ENCODE measurements at regions not wholly inside any gene's neighbourhood (a gene's known extent, or its start where the extent isn't known, plus 50 kb on each side); places are given as distances from the start of the nearest gene placed in this dataset.
"Not testable (repeated sequence)": the region's sequence is repeated elsewhere in the genome, so short reads cannot be mapped to it uniquely, and the experiment has no call there.

- DNase-seq, result no peak
Measured at GRCh38 chr5:56656846-56657726, 158.3 kb upstream of the MAP3K1 start.

GRCh38 chr5:56651893-56652292 is 163.5 kb upstream of the MAP3K1 start:
- no peak for DNase-seq

GRCh38 chr5:56650386-56650785 is 165.0 kb upstream of the MAP3K1 start:
- peak; percentile 38 for DNase-seq

- DNase-seq, result no peak
Measured at GRCh38 chr5:56649569-56649968, 165.8 kb upstream of the MAP3K1 start.

GRCh38 chr5:56648460-56649034 is 166.8 kb upstream of the MAP3K1 start:
- no peak for DNase-seq

GRCh38 chr5:56647099-56647850 is 168.1 kb upstream of the MAP3K1 start:
- DNase-seq, result peak; percentile 55

- no peak for DNase-seq
Measured at GRCh38 chr5:56641635-56642260, 173.6 kb upstream of the MAP3K1 start.

- peak; percentile 77 for DNase-seq
Measured at GRCh38 chr5:56640763-56641406, 174.5 kb upstream of the MAP3K1 start.

GRCh38 chr5:56639476-56639875 is 175.9 kb upstream of the MAP3K1 start:
- DNase-seq, result peak; percentile 62

GRCh38 chr5:56638768-56639238 is 176.5 kb upstream of the MAP3K1 start:
- DNase-seq, result peak; percentile 18

- no peak for DNase-seq
Measured at GRCh38 chr5:56638061-56638621, 177.2 kb upstream of the MAP3K1 start.

GRCh38 chr5:56637321-56637920 is 177.9 kb upstream of the MAP3K1 start:
- no peak for DNase-seq

GRCh38 chr5:56633950-56634349 is 181.4 kb upstream of the MAP3K1 start:
- no peak for DNase-seq

- DNase-seq, result no peak
Measured at GRCh38 chr5:56632939-56633338, 182.4 kb upstream of the MAP3K1 start.

- DNase-seq, result no peak
Measured at GRCh38 chr5:56632199-56632598, 183.2 kb upstream of the MAP3K1 start.

GRCh38 chr5:56631719-56632118 is 183.6 kb upstream of the MAP3K1 start:
- DNase-seq, result no peak

- not testable (repeated sequence) for DNase-seq
Measured at GRCh38 chr5:56628616-56629015, 186.7 kb upstream of the MAP3K1 start.

- no peak for DNase-seq
Measured at GRCh38 chr5:56625541-56625940, 189.8 kb upstream of the MAP3K1 start.

GRCh38 chr5:56624751-56625150 is 190.6 kb upstream of the MAP3K1 start:
- DNase-seq, result no peak

GRCh38 chr5:56622141-56622540 is 193.2 kb upstream of the MAP3K1 start:
- no peak for DNase-seq

- no peak for DNase-seq
Measured at GRCh38 chr5:56620903-56621677, 194.3 kb upstream of the MAP3K1 start.
